ENCODE measurements at regions not wholly inside any gene's neighbourhood (a gene's known extent, or its start where the extent isn't known, plus 50 kb on each side); places are given as distances from the start of the nearest gene placed in this dataset.

DNA sequence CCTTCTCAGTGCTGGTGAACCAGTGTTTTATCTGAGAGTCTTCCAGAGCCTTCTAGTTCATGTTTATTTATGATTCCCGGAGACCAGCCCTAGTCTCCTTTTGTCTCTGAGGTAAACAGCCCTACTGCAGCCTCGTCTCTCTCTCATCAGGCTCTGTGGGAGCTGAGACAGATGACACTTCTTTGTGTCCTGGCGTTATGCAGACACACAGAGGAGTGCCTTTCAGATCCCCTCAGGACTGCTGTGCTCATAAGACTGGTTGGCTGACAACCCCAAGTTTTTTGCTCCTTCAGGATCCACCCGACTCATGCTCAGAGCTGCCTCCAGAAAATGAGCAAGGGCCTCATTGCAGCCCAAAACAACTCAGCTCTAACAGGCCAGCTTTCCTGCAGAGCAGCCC lies 523.8 kb upstream of the SPHKAP start:
- ATAC-seq (no peak), DNase-seq (no peak)
- Histone ChIP-seq H3K27me3 (ENCODE audit: insufficient read depth in 3 of 3, low read length in 2 of 3) (no peaks in the 10 kb centered on the region), H3K4me1 (no peaks in the 10 kb centered on the region), H3K4me3 (no peak overlapping the region), H3K27ac (no peak overlapping the region), H3K9me3 (no peaks in the 10 kb centered on the region), H3K36me3 (ENCODE audit: insufficient read depth in 1 of 2, low read depth in 1 of 2) (no peaks in the 10 kb centered on the region)
- WGBS, 3 donors, result 23 to 46% (median 31%) methylated on average over 4 of the region's 4 CpGs
- TF ChIP-seq, protein P1, sequence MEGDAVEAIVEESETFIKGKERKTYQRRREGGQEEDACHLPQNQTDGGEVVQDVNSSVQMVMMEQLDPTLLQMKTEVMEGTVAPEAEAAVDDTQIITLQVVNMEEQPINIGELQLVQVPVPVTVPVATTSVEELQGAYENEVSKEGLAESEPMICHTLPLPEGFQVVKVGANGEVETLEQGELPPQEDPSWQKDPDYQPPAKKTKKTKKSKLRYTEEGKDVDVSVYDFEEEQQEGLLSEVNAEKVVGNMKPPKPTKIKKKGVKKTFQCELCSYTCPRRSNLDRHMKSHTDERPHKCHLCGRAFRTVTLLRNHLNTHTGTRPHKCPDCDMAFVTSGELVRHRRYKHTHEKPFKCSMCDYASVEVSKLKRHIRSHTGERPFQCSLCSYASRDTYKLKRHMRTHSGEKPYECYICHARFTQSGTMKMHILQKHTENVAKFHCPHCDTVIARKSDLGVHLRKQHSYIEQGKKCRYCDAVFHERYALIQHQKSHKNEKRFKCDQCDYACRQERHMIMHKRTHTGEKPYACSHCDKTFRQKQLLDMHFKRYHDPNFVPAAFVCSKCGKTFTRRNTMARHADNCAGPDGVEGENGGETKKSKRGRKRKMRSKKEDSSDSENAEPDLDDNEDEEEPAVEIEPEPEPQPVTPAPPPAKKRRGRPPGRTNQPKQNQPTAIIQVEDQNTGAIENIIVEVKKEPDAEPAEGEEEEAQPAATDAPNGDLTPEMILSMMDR (IDR thresholded peaks at IDR 0.05), result no peak
- intact Hi-C loops (cut with DNase I), result no loop called here

DNA sequence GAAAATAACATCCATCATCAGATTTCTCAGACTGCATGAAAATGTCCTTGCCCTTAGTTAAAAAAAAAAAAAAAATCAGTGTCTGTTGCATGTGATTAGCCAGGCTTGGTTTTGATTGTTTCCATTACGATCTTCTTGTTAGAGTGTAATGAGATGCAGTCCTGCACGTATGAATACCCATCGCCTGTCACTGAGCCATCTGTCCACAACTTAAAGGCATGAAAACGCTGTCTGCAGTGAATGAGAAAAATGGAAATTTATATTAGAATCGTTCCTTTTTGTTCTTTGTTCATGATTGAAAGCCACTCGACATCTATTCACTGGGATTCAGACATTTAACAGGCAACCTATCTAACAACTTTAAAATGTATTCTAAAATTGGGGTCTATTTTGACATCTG lies 521.7 kb upstream of the SPHKAP start:
- DNase-seq (no peak), ATAC-seq (no peak)
- Histone ChIP-seq H3K36me3 (ENCODE audit: insufficient read depth in 1 of 2, low read depth in 1 of 2) (no peaks in the 10 kb centered on the region), H3K27me3 (ENCODE audit: insufficient read depth in 3 of 3, low read length in 2 of 3) (no peaks in the 10 kb centered on the region), H3K27ac (no peak overlapping the region), H3K4me3 (no peak overlapping the region), H3K9me3 (no peaks in the 10 kb centered on the region), H3K4me1 (no peaks in the 10 kb centered on the region)
- TF ChIP-seq, protein P1 (IDR thresholded peaks at IDR 0.05), result no peak
- WGBS, 3 donors, result 65 to 69% (median 69%) methylated on average over 6 of the region's 6 CpGs
- intact Hi-C loops (cut with DNase I), result no loop called here

DNA sequence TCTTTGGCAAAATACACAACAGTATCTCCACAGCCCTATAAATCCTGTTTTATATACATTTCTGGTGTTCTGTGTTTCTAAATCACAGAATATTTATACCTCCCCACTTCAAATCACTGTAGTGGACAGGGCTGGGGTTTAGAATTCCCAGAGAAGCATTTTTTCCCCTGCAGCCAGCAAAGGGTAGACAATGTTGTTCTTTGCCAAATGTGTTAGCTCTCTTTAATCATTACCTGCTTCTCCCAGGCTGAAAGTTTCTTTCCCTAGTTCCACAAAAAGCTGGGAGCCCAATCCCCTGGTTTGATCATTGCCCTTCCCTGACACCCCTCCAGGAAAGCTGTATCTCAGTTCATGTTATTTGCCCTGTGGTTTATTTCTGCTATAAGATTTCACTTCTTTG lies 520.0 kb upstream of the SPHKAP start:
- no peaks in the 10 kb centered on the region for H3K27me3 ChIP-seq (ENCODE audit: insufficient read depth in 3 of 3, low read length in 2 of 3)
- H3K36me3 ChIP-seq (ENCODE audit: insufficient read depth in 1 of 2, low read depth in 1 of 2), result no peaks in the 10 kb centered on the region
- H3K4me1 ChIP-seq, result no peaks in the 10 kb centered on the region
- no peak overlapping the region for H3K27ac ChIP-seq
- no peak overlapping the region for H3K4me3 ChIP-seq
- intact Hi-C loops (cut with DNase I), result no loop called here
- TF ChIP-seq, protein P1 (IDR thresholded peaks at IDR 0.05), result no peak
- no peak for ATAC-seq
- DNase-seq, result no peak
- H3K9me3 ChIP-seq, result no peaks in the 10 kb centered on the region

DNA sequence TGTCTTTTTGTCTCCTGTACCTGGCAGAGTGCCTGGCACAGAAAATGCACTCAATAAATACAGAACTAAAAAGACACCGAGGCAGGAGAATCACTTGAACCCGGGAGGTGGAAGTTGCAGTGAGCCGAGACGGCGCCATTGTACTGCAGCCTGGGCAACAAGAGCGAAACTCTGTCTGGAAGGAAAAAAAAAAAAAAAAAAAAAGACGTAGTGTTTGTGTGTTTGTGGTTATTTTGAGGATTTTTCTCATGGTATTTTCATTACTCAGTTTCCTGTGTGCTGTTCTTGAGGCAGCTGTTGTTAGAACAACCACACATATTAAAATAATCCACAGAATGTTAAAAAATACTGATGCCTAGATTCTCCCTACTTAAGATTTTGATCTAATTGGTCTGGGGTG lies 519.2 kb upstream of the SPHKAP start:
- Histone ChIP-seq H3K27me3 (ENCODE audit: insufficient read depth in 3 of 3, low read length in 2 of 3) (no peaks in the 10 kb centered on the region), H3K4me3 (no peak overlapping the region), H3K9me3 (no peaks in the 10 kb centered on the region), H3K4me1 (no peaks in the 10 kb centered on the region), H3K36me3 (ENCODE audit: insufficient read depth in 1 of 2, low read depth in 1 of 2) (no peaks in the 10 kb centered on the region), H3K27ac (no peak overlapping the region)
- ATAC-seq (no peak), DNase-seq (no peak)
- TF ChIP-seq, protein P1 (IDR thresholded peaks at IDR 0.05), result no peak
- intact Hi-C loops (cut with DNase I), result no loop called here
- WGBS, 3 donors, result 81 to 89% (median 82%) methylated on average over 7 of the region's 7 CpGs

DNA sequence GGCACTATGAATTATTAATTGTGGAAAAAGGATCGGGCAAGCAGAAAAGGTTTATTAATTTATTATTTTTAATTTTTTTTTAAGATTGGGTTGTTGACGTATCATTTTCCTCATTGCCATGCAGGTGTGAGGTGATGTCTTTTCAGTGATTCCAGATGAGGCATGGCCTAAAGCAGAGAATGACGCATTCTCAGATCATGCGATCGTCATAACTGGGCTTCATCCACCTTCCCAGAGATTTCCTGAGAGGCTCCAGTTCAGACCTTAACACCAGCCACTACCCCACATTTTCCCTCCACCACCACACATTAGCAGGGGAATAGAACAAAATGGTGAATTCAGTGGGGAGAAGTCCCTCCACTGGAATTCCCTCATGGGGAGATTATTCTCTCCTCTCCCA lies 518.4 kb upstream of the SPHKAP start:
- intact Hi-C loops (cut with DNase I), result no loop called here
- ATAC-seq, result no peak
- Histone ChIP-seq H3K27me3 (ENCODE audit: insufficient read depth in 3 of 3, low read length in 2 of 3) (no peaks in the 10 kb centered on the region), H3K27ac (no peak overlapping the region), H3K4me1 (no peaks in the 10 kb centered on the region), H3K4me3 (no peak overlapping the region), H3K9me3 (no peaks in the 10 kb centered on the region), H3K36me3 (ENCODE audit: insufficient read depth in 1 of 2, low read depth in 1 of 2) (no peaks in the 10 kb centered on the region)
- 90 to 97% (median 96%) methylated on average over 5 of the region's 5 CpGs for WGBS, 3 donors
- TF ChIP-seq, protein P1 (IDR thresholded peaks at IDR 0.05), result no peak
- no peak for DNase-seq

Data from psoas muscle (tissue), 7 donors.